Large intestine (tissue), 3 donors: ENCODE measurements at regions not wholly inside any gene's neighbourhood (a gene's known extent, or its start where the extent isn't known, plus 50 kb on each side); places are given as distances from the start of the nearest gene placed in this dataset.

Source experiments
- DNase-seq, 2 donors: peaks; one replicate each; pipeline versions ENCODE4 v3.0.0 to v3.0.0-alpha.2; 2013
- H3K27ac ChIP-seq: one replicate; pipeline ENCODE4 v1.5.1; 2013; ENCODE audit warnings: low read length
- H3K27me3 ChIP-seq: 2 replicates; pipeline ENCODE4 v1.6.1; 2013; ENCODE audit warnings: low read length; ENCODE audit not compliant: control insufficient read depth, insufficient read depth
- H3K36me3 ChIP-seq: 2 replicates; pipeline ENCODE4 v1.6.1; 2013; ENCODE audit warnings: low read length; ENCODE audit not compliant: control insufficient read depth, insufficient read depth
- H3K4me1 ChIP-seq: one replicate; pipeline ENCODE4 v1.6.1; 2013; ENCODE audit warnings: low read length; ENCODE audit not compliant: control insufficient read depth, insufficient read depth
- H3K4me3 ChIP-seq: one replicate; pipeline ENCODE4 v1.5.1; 2013; ENCODE audit warnings: low read length
- H3K9me3 ChIP-seq: one replicate; pipeline ENCODE4 v1.6.1; 2013; ENCODE audit warnings: mild to moderate bottlenecking, low read depth, low read length, moderate library complexity; ENCODE audit not compliant: control insufficient read depth
- WGBS: methylation state at CpG from one replicate; pipeline ENCODE4 v1.1.5; 2013; ENCODE audit warnings: low lambda C conversion rate; ENCODE audit not compliant: insufficient coverage; 5-methylcytosine and 5-hydroxymethylcytosine counted together

DNA sequence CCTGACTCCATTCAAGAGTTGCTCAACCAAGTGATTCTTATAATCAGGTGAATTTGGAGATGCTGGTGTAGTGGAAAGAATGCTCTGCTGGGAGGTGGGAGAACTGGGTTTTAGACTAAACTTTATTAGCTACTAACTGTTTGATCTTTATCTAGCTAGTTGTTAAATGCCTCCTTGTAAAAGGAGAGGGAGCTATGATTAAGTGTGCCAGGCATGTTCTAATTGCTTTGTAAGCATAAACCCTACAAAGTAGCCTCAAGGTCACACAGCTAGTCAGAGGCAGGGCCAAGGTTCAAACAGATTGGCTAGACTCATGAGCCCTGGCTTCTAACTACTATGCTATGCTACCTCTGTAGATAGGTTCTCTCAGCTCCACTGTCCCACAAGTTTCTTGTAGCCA, 105.5 kb downstream of the NXPE2 start:
- Histone ChIP-seq H3K27me3 (no peaks in the 10 kb centered on the region), H3K9me3 (no peaks in the 10 kb centered on the region), H3K4me1 (peaks cover 11% of the 10 kb centered on the region), H3K27ac (no peak overlapping the region), H3K36me3 (no peaks in the 10 kb centered on the region), H3K4me3 (no peak overlapping the region)
- peak; percentile 21 to 59 for DNase-seq

DNA sequence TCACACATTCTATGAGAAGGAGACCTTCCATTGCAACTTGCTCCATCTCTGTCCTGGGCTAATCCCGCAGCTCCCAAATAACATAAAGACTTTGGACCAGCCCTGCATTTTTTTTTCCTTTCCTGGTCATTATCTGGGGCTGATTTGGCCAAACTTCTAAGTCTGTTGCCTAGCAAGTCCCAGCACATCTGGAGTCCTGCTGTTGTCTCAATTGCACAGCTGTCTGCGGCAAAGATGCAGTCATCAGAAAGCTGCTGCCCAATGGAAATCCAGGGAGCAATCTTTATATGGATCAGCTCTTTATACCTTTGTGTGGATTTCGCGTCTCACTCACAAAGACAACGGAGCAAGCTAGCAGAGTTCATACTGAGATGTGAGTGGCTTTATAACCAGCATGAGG, 105.9 kb downstream of the NXPE2 start:
- Histone ChIP-seq H3K27ac (no peak overlapping the region), H3K9me3 (no peaks in the 10 kb centered on the region), H3K36me3 (no peaks in the 10 kb centered on the region), H3K27me3 (no peaks in the 10 kb centered on the region), H3K4me3 (no peak overlapping the region), H3K4me1 (peaks cover 11% of the 10 kb centered on the region)
- no CpG with 5 or more reads among the region's 5 CpGs for WGBS
- DNase-seq: no peak

- Histone ChIP-seq H3K27ac (no peak overlapping the region), H3K36me3 (no peaks in the 10 kb centered on the region), H3K27me3 (no peaks in the 10 kb centered on the region), H3K9me3 (no peaks in the 10 kb centered on the region), H3K4me3 (no peak overlapping the region), H3K4me1 (peaks cover 11% of the 10 kb centered on the region)
- DNase-seq: no peak
- WGBS: no CpG with 5 or more reads among the region's 4 CpGs
Observed at GRCh38 chr11:114784891-114785290, 106.6 kb downstream of the NXPE2 start.

DNA sequence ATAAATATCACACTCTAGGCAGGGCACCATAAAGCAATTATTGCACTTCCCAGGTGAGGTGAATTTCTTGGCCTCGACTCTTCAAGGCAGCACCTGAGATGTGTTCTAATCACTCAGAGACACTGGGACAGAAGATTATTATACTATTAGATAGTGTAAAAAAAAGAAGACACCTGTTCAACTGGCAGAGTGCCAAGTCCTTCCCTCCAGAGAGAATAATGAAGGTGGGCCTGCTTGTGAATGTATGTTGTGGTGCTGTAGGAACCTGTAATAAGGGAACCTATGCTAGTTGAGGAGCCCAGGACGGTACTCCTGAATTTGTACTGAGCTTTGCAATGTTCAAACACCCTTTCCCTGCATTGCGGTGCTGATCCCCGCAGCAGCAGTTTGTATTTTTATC, 107.5 kb downstream of the NXPE2 start:
- Histone ChIP-seq H3K27ac (no peak overlapping the region), H3K9me3 (no peaks in the 10 kb centered on the region), H3K36me3 (no peaks in the 10 kb centered on the region), H3K27me3 (no peaks in the 10 kb centered on the region), H3K4me1 (peaks cover 11% of the 10 kb centered on the region), H3K4me3 (no peak overlapping the region)
- no peak for DNase-seq
- 17% methylated on average over 1 of the region's 4 CpGs for WGBS

DNA sequence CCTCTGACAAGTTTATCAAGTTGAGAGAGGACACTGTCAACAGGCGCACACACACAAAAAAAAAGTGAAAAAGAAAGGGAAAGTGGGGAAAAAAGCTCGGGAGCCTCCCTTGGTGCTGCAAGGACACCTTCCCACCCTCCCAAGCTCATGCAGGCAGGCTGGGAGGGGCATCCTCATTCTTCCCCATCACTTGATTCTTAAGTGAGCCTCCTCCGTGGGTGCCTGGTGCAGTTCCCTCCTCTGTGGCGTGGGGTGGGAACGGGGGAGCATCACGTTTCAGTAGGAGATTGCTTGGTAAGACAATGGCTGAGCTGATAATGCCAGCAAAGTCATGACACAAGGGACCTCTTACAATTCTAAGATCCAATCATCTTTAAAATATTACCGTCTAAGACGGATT, 108.8 kb downstream of the NXPE2 start:
- Histone ChIP-seq H3K36me3 (no peaks in the 10 kb centered on the region), H3K4me3 (no peak overlapping the region), H3K4me1 (peaks cover 11% of the 10 kb centered on the region), H3K27me3 (no peaks in the 10 kb centered on the region), H3K9me3 (no peaks in the 10 kb centered on the region), H3K27ac (no peak overlapping the region)
- WGBS: no CpG with 5 or more reads among the region's 8 CpGs
- no peak for DNase-seq

- DNase-seq: no peak
- Histone ChIP-seq H3K27me3 (no peaks in the 10 kb centered on the region), H3K27ac (no peak overlapping the region), H3K9me3 (no peaks in the 10 kb centered on the region), H3K36me3 (no peaks in the 10 kb centered on the region), H3K4me1 (no peaks in the 10 kb centered on the region), H3K4me3 (no peak overlapping the region)
- 100% methylated on average over 1 of the region's 3 CpGs for WGBS
Observed at GRCh38 chr11:114790910-114791309, 112.6 kb downstream of the NXPE2 start.

DNA sequence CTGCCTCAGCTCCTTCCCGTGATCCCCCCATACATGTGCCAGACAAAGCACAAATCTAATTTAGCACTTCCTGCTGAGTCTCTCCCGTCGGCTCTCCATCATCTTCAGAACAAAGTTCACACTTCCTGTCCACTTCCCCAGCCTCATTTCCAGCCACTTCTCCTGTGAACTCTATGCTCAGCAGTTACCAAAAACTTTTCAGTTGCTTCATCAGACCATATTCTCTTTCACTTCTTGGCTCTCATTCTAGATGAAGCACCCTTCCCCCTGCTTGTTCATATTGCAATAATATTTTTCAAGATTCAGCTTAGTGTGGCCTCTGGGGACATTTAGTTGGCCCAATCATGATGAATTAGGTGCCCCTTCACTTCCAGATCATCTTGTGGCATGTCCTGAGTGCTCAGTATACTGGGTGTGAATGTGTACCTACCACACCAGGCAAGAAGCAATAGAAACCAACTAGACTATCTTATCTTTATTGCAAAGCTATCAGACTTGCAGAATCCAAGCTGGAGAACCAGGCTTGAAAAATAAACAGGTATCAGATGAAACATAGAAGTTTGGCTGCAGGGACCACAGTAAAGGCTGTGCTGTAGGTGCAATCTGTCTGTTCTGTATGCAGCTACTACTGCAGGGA, 115.8 kb downstream of the NXPE2 start:
- Histone ChIP-seq H3K9me3 (no peaks in the 10 kb centered on the region), H3K27ac (no peak overlapping the region), H3K4me1 (no peaks in the 10 kb centered on the region), H3K27me3 (no peaks in the 10 kb centered on the region), H3K36me3 (no peaks in the 10 kb centered on the region), H3K4me3 (no peak overlapping the region)
- 29% methylated on average over 1 of the region's 3 CpGs for WGBS
- DNase-seq: peak in 1 of 2 donors; percentile 17

DNA sequence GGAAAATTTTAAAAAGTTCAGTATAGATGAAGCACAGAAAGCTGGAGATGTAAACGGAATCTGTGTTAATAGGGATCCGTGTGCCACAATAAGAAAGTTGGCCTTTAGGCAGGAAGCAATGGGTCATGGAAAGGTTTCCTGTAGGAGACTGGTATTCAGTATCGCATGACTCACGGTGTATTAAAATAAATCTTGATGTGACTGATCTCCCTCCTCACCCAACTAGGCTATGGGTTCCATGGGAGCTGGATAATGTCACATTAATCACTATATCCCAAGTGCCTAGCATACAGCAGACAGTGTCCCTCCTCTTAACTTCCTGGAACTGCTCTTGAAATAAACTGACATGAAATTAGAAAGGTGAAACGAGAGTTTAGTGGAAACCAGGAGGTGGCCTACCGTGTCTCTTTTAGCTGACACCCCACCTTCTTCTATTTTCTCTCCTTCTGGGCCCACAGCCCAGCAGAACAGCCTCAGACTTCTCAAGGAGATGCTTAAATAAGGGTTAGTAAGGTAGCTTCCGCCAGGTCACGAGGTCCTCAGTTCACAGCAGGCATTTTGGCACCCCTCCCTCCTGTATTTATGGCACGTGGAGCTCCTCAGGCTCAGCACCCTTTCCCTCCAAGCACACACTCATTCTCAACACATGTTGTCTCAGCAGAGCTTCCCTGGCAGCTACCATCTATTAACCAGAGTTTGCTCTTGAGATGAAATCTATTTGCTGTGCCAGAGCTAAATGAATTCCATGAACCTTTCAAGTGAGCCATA, 118.8 kb downstream of the NXPE2 start:
- Histone ChIP-seq H3K36me3 (no peaks in the 10 kb centered on the region), H3K27ac (no peak overlapping the region)
- WGBS: 75% methylated on average over 2 of the region's 9 CpGs

GRCh38 chr11:114799476-114799875, 121.1 kb downstream of the NXPE2 start:
- WGBS: 2% methylated on average over 3 of the region's 6 CpGs
- DNase-seq: peak in 1 of 2 donors; percentile 43
- no peak overlapping the region for H3K27ac ChIP-seq
- H3K27me3 ChIP-seq: no peaks in the 10 kb centered on the region
- no peak overlapping the region for H3K4me3 ChIP-seq
- H3K9me3 ChIP-seq: no peaks in the 10 kb centered on the region
- H3K4me1 ChIP-seq: no peaks in the 10 kb centered on the region
- H3K36me3 ChIP-seq: no peaks in the 10 kb centered on the region

More for the DNA sequence above, 118.8 kb downstream of the NXPE2 start:
- Histone ChIP-seq H3K4me1 (no peaks in the 10 kb centered on the region), H3K9me3 (no peaks in the 10 kb centered on the region), H3K27me3 (no peaks in the 10 kb centered on the region), H3K4me3 (no peak overlapping the region)
- no peak for DNase-seq

DNA sequence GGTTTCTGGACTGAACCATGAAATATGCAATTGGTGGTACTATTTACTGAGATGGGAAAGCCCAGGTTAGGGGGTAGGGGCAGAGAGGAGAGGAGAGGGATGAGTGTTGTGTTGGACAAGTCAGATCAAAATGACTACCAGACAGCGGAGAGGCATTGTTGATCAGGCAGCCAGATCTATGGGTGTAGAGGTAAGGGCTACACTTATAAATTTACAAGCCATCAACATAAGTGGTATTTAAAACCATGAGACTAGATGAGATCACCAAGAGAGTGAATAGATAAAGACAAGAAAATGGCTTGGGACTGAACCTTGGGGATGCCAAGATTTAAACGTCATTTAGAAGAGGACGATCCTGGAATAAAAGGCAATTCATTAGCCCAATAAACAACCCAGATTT, 123.4 kb downstream of the NXPE2 start:
- no peaks in the 10 kb centered on the region for H3K27me3 ChIP-seq
- H3K9me3 ChIP-seq: no peaks in the 10 kb centered on the region
- DNase-seq: no peak
- 88% methylated on average over 1 of the region's 3 CpGs for WGBS
- H3K36me3 ChIP-seq: no peaks in the 10 kb centered on the region
- H3K4me3 ChIP-seq: no peak overlapping the region
- H3K27ac ChIP-seq: no peak overlapping the region
- H3K4me1 ChIP-seq: no peaks in the 10 kb centered on the region

DNA sequence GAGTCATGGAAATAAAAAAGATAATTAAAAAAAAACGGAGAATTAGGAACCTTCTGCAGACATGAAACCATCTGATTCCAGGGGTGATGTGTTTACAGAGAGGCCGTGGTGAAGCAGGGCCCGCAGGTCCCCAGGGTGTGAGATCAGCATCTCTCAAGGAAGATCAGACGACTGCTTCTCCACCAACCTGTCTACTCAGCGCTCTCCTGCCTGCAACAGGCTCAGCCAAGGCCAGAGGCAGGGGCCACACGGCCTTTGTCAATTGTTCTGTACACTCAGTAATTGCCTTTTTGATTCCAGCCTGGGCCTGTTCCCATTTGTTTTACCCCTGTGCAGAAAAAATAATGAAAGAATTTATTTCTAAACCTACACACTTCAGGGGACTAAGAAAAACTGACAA, 124.6 kb downstream of the NXPE2 start:
- 50% methylated on average over 2 of the region's 6 CpGs for WGBS
- Histone ChIP-seq H3K27me3 (no peaks in the 10 kb centered on the region), H3K4me1 (no peaks in the 10 kb centered on the region), H3K4me3 (no peak overlapping the region), H3K27ac (no peak overlapping the region), H3K9me3 (no peaks in the 10 kb centered on the region), H3K36me3 (no peaks in the 10 kb centered on the region)
- no peak for DNase-seq
